Lower leg skin (tissue), 4 donors: ENCODE measurements at regions not wholly inside any gene's neighbourhood (a gene's known extent, or its start where the extent isn't known, plus 50 kb on each side); places are given as distances from the start of the nearest gene placed in this dataset.

ENCODE experiments used
- DNase-seq, 2 donors: peaks; one replicate each; pipeline ENCODE4 v3.0.0-alpha.2; 2019; ENCODE audit warnings: low spot score in 2 of 2
- H3K4me3 ChIP-seq: fragments of 200-600 bp; sonication (generic); 2 replicates; pipeline ENCODE4 v1.5.1; 2017; ENCODE audit warnings: mild to moderate bottlenecking, low read depth; ENCODE audit not compliant: poor library complexity, severe bottlenecking
- CTCF ChIP-seq, 3 donors: fragments of 450-650 bp; IDR thresholded peaks; one replicate each; pipeline ENCODE4 v1.5.1; 2016; ENCODE audit warnings: antibody characterized with exemption in 3 of 3, mild to moderate bottlenecking in 3 of 3, moderate library complexity in 2 of 3
- POLR2A ChIP-seq, 2 donors: fragments of 450-650 bp; IDR thresholded peaks; one replicate each; pipeline ENCODE4 v1.6.1; 2016 to 2017; ENCODE audit warnings: antibody characterized with exemption in 2 of 2, mild to moderate bottlenecking in 1 of 2, moderate library complexity in 1 of 2
- WGBS, 2 donors: methylation state at CpG; one replicate each; pipeline ENCODE4 v1.1.5; 2018; 5-methylcytosine and 5-hydroxymethylcytosine counted together
- intact Hi-C: fragments of 100-400 bp; cut with DNase I; formaldehyde crosslinking; loops from one replicate; pipeline ENCODE4 v1.15.0; 2023; ENCODE audit warnings: low total_unique reads

- H3K4me3 ChIP-seq, result no peak overlapping the region
- TF ChIP-seq POLR2A (IDR thresholded peaks at IDR 0.05), result no peak
- no peak for TF ChIP-seq CTCF (IDR thresholded peaks at IDR 0.05)
- 62 to 64% methylated on average over 2 of the region's 2 CpGs for WGBS, 2 donors
- intact Hi-C loops, result no loop called here
- DNase-seq, result no peak
Observed at GRCh38 chr9:73497796-73498195, 346.1 kb downstream of the ANXA1 start.

GRCh38 chr9:73515216-73515615 is 363.6 kb downstream of the ANXA1 start:
- H3K4me3 ChIP-seq, result no peak overlapping the region
- DNase-seq, result no peak
- 37 to 39% methylated on average over 4 of the region's 4 CpGs for WGBS, 2 donors
- TF ChIP-seq POLR2A (IDR thresholded peaks at IDR 0.05), result no peak
- TF ChIP-seq CTCF (IDR thresholded peaks at IDR 0.05), result no peak
- intact Hi-C loops, result no loop called here

- intact Hi-C loops, result no loop called here
- TF ChIP-seq CTCF (IDR thresholded peaks at IDR 0.05), result no peak
- TF ChIP-seq POLR2A (IDR thresholded peaks at IDR 0.05), result no peak
- no peak overlapping the region for H3K4me3 ChIP-seq
- DNase-seq, result no peak
- 77 to 82% methylated on average over 2 of the region's 2 CpGs for WGBS, 2 donors
Observed at GRCh38 chr9:73523391-73523790, 371.7 kb downstream of the ANXA1 start.

GRCh38 chr9:73525350-73525749 is 373.7 kb downstream of the ANXA1 start:
- TF ChIP-seq CTCF (IDR thresholded peaks at IDR 0.05), result no peak
- no peak for TF ChIP-seq POLR2A (IDR thresholded peaks at IDR 0.05)
- 87 to 89% methylated on average over 1 of the region's 1 CpG for WGBS, 2 donors
- DNase-seq, result no peak
- no peak overlapping the region for H3K4me3 ChIP-seq
- intact Hi-C loops, result no loop called here

DNA sequence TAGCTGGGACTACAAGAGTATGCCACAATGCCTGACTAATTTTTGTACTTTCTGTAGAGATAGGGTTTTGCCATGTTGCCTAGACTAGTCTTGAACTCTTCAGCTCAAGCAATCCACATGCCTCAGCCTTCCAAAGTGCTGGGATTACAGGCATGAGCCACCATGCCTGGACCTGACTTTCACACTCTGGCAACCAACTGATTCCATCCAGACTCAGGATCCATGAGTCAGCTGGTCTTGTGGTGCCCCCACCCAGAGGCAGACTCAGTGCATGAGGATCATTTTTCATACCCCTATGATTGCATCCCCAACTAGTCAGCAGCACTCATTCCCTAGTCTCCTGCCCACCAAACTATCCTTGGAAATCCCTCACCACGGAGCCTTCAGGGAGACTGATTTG is 375.9 kb downstream of the ANXA1 start:
- H3K4me3 ChIP-seq, result no peak overlapping the region
- no peak for DNase-seq
- WGBS, 2 donors, result 62 to 70% methylated on average over 1 of the region's 1 CpG
- intact Hi-C loops, result no loop called here
- TF ChIP-seq POLR2A (IDR thresholded peaks at IDR 0.05), result no peak
- no peak for TF ChIP-seq CTCF (IDR thresholded peaks at IDR 0.05)

GRCh38 chr9:73528926-73529325 is 377.3 kb downstream of the ANXA1 start:
- 78 to 82% methylated on average over 4 of the region's 4 CpGs for WGBS, 2 donors

More at GRCh38 chr9:73528926-73529325, 377.3 kb downstream of the ANXA1 start:
- intact Hi-C loops, result no loop called here
- no peak overlapping the region for H3K4me3 ChIP-seq
- TF ChIP-seq CTCF (IDR thresholded peaks at IDR 0.05) (no peak), POLR2A (IDR thresholded peaks at IDR 0.05) (no peak)
- DNase-seq, result no peak
